GM18511 (cell line): ENCODE measurements at regions not wholly inside any gene's neighbourhood (a gene's known extent, or its start where the extent isn't known, plus 50 kb on each side); places are given as distances from the start of the nearest gene placed in this dataset.
"Not testable (repeated sequence)": the region's sequence is repeated elsewhere in the genome, so short reads cannot be mapped to it uniquely, and the experiment has no call there.

Source experiments
- ATAC-seq: cut with Tn5 transposase; IDR thresholded peaks from one replicate; pipeline ENCODE4 v1.9.1; 2021; ENCODE audit warnings: mild to moderate bottlenecking, moderate library complexity; ENCODE audit not compliant: unreplicated experiment

DNA sequence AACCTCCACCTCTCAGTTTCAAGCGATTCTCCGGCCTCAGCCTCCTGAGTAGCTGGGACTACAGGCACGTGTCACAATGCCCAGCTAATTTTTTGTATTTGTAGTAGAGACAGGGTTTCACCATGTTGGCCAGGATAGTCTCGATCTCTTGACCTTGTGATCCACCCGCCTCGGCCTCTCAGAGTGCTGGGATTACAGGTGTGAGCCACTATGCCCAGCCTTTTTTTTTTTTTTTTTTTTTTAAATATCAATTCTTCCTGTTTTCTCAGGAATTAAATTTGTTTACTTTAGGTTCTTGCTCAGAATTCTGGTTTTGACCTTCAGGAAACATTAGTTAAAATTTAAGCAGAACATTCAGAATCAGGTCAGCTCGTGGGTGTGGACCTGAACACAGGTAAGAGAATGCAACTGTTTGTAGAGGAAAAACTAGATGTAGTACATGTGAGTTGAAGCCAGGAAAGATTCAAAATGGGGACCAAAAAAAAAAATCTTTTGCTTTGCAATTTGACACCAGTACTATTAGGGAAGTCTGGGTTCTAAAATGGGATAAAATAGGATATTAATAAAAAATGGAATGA is 65.5 kb upstream of the ERV3-1 start:
- ATAC-seq = not testable (repeated sequence)

DNA sequence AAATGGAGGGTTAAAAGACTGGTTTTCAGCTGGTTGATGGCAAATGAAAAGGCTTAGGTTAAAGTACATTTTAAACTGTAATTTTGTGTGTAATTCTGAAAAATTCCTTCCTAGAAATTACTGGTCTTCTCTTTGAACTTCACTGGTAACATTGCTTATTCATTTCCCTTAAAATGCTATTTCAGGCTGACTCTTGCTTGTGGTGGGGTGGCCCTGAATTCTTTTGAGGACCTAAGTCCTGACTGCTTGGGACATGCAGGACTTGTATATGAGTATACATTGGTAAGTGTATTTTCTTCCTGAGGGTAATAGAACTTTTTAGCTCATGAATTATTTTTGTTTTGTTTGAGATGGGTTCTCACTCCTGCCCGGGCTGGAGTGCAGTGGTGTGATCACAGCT is 63.0 kb upstream of the ERV3-1 start:
- not testable (repeated sequence) for ATAC-seq

DNA sequence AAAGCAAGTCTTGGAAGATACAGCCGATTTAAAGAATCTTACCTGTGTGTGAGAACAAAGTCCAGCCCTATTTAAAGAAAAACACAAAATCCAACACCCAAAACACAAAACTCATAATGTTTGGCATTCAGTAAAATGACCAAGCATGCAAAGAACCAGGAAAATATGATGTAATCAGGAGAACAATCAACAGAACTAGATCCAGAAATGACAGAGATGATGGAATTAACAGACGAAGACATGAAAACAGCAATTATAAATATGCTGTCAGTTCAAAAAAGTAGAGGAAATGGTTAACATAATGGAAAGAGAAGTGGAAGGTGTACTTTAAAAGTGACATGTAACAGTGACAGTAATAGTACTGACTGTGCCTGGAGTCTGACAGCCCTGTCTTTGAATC is 56.1 kb upstream of the ERV3-1 start:
- not testable (repeated sequence) for ATAC-seq

DNA sequence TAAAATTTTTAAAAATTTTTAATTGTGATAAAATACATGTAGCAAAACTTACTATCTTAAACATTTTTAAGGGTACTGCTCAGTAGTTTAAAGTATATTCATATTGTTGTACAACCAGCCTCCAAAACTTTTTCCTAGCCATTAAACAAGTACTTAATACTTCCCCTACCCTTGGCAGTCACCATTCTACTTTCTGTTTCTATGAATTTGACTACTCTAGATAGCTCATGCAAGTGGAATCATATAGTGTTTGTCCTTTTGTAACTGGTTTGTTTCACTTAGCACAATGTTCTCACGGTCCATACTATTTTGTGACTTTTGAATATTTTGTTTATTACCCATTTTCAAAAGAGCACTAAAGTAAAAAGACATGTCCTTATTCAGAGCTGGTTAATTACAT is 52.8 kb upstream of the ERV3-1 start:
- not testable (repeated sequence) for ATAC-seq
